GM12878 (cell line): ENCODE measurements at regions not wholly inside any gene's neighbourhood (a gene's known extent, or its start where the extent isn't known, plus 50 kb on each side); places are given as distances from the start of the nearest gene placed in this dataset.

Experiments
- ATAC-seq: fragments of 200-7000 bp; cut with Tn5 transposase; 3 replicates; pipeline ENCODE4 v1.9.1; 2020; ENCODE audit warnings: mild to moderate bottlenecking, moderate library complexity
- BruUV-seq: library from RNA; stranded (reverse); fragments of 400-500 nt; replicated peaks from 2 replicates; lab custom pipeline; 2021; lab: Mats Ljungman, UMichigan
- CTCF ChIA-PET: fragments of 300-600 bp; sonication (Branson Sonifier 250); formaldehyde crosslinking; extraction: SDS; loops from one replicate; lab custom pipeline; 2021; ENCODE audit warnings: inconsistent platforms; lab: Yijun Ruan, JAX
- POLR2A ChIA-PET: fragments of 350-600 bp; formaldehyde crosslinking; extraction: SDS; loops from one replicate; lab custom pipeline; 2021; ENCODE audit warnings: inconsistent platforms; lab: Charles Lee
- RAD21 ChIA-PET: fragments of 300-600 bp; sonication (Branson Sonifier 250); formaldehyde crosslinking; loops from one replicate; lab custom pipeline; 2023; ENCODE audit warnings: antibody characterized with exemption; ENCODE audit not compliant: unreplicated experiment; lab: Charles Lee
- SMC1A ChIA-PET: fragments of 300-600 bp; sonication (Branson Sonifier 250); formaldehyde crosslinking; loops from one replicate; lab custom pipeline; 2023; ENCODE audit not compliant: unreplicated experiment, uncharacterized antibody; lab: Charles Lee
- DNase-seq: peaks from one replicate; pipeline ENCODE4 v3.0.0-alpha.2; 2011; ENCODE audit warnings: low read depth, low spot score
- FAIRE-seq: peaks from 3 replicates; lab custom pipeline; 2011; peaks lifted over from hg19 to GRCh38; lab: Jason Lieb, UNC
- H2AFZ ChIP-seq: 2 replicates; pipeline ENCODE4 v1.6.0; 2011; ENCODE audit warnings: low read depth, low read length, control low read depth; ENCODE audit not compliant: control insufficient read depth
- H3K27ac ChIP-seq: 2 replicates; pipeline ENCODE4 v1.5.1; 2011; ENCODE audit warnings: control low read depth; ENCODE audit not compliant: control insufficient read depth, insufficient read depth
- H3K27me3 ChIP-seq, 2 experiments: replicated peaks in 1 of 2; 2 replicates each; pipeline versions ENCODE4 v1.6.0 to v1.6.1; 2011; ENCODE audit warnings: low read length in 1 of 2; ENCODE audit not compliant: control insufficient read depth in 2 of 2, insufficient read depth in 2 of 2
- H3K36me3 ChIP-seq, 2 experiments: 2 replicates each; pipeline ENCODE4 v1.5.1; 2011; ENCODE audit warnings: low read length in 1 of 2; ENCODE audit not compliant: control insufficient read depth in 2 of 2, insufficient read depth in 2 of 2
- H3K4me1 ChIP-seq: 2 replicates; pipeline ENCODE4 v1.6.1; 2011; ENCODE audit warnings: mild to moderate bottlenecking, low read length, moderate library complexity, mixed read lengths; ENCODE audit not compliant: control insufficient read depth, insufficient read depth
- H3K4me2 ChIP-seq: 2 replicates; pipeline ENCODE4 v1.6.0; 2011; ENCODE audit warnings: control low read depth; ENCODE audit not compliant: control insufficient read depth, insufficient read depth
- H3K4me3 ChIP-seq: fragments of 200-600 bp; sonication (generic); 2 replicates; pipeline ENCODE4 v1.5.1; 2016
- H3K79me2 ChIP-seq: 2 replicates; pipeline ENCODE4 v1.6.0; 2011; ENCODE audit warnings: low read length; ENCODE audit not compliant: control insufficient read depth, insufficient read depth
- H3K9ac ChIP-seq: 2 replicates; pipeline ENCODE4 v1.8.0; 2011; ENCODE audit warnings: low read length, control low read depth, mixed read lengths; ENCODE audit not compliant: control insufficient read depth, insufficient read depth
- H3K9me3 ChIP-seq: replicated peaks from 3 replicates; pipeline ENCODE4 v1.5.1; 2011; ENCODE audit warnings: mild to moderate bottlenecking, low read length; ENCODE audit not compliant: control insufficient read depth, insufficient read depth
- H4K20me1 ChIP-seq: 2 replicates; pipeline ENCODE4 v1.6.0; 2011; ENCODE audit not compliant: control insufficient read depth, insufficient read depth
- CEBPZ ChIP-seq: fragments of 150-350 bp; IDR thresholded peaks from 2 replicates; pipeline ENCODE4 v1.6.1; 2016; ENCODE audit warnings: low read depth, low read length
- CUX1 ChIP-seq: IDR thresholded peaks from 2 replicates; pipeline ENCODE4 v1.6.1; 2012; ENCODE audit warnings: improper control_type of control experiment, low read depth, low read length; ENCODE audit not compliant: insufficient replicate concordance
- FOXK2 ChIP-seq: fragments of 450-650 bp; IDR thresholded peaks from 2 replicates; pipeline ENCODE4 v1.6.1; 2017; ENCODE audit warnings: mild to moderate bottlenecking, moderate library complexity
- REST ChIP-seq: IDR thresholded peaks from 2 replicates; pipeline ENCODE4 v1.6.1; 2012; ENCODE audit warnings: mild to moderate bottlenecking, low read depth, low read length
- SREBF2 ChIP-seq: IDR thresholded peaks from 2 replicates; pipeline ENCODE4 v1.6.1; 2012; ENCODE audit warnings: mild to moderate bottlenecking, low read length
- TARDBP ChIP-seq: IDR thresholded peaks from 2 replicates; pipeline ENCODE4 v1.6.1; 2016; ENCODE audit warnings: borderline replicate concordance
- WRNIP1 ChIP-seq: IDR thresholded peaks from 2 replicates; pipeline ENCODE4 v1.6.1; 2011; ENCODE audit warnings: low read depth, low read length, improper control_type of control experiment, borderline replicate concordance
- in situ Hi-C: fragments of 300-500 bp; cut with MboI; formaldehyde crosslinking; loops from 9 replicates; pipeline ENCODE4 v1.14.3; 2018; ENCODE audit warnings: mixed read lengths
- intact Hi-C: fragments of 100-400 bp; cut with micrococcal nuclease; formaldehyde crosslinking; loops from one replicate; pipeline ENCODE4 v1.14.2; 2022; ENCODE audit not compliant: unreplicated experiment

GRCh38 chr18:55024564-55024963, 65.3 kb upstream of the CCDC68 start (continued):
- no peak for TF ChIP-seq REST

GRCh38 chr18:55018602-55019001, 59.3 kb upstream of the CCDC68 start:
- H3K36me3 ChIP-seq: no peaks in the 10 kb centered on the region
- ChIA-PET CTCF (interaction anchor here (1.0 kb wide), 1 partner anchor 36 kb away, joined by 3 read pairs; no protein-coding TSS in a partner anchor), POLR2A (no interaction called here), SMC1A (interaction anchor here (1.9 kb wide), 1 partner anchor 15 kb away, joined by 9 read pairs; no protein-coding TSS in a partner anchor), RAD21 (no interaction called here)
- H3K9ac ChIP-seq: no peak overlapping the region
- no peaks in the 10 kb centered on the region for H3K79me2 ChIP-seq
- no peaks in the 10 kb centered on the region for H3K4me1 ChIP-seq
- no peak overlapping the region for H2AFZ ChIP-seq
- no peak overlapping the region for H3K27ac ChIP-seq
- no peaks in the 10 kb centered on the region for H4K20me1 ChIP-seq
- intact Hi-C loops: no loop called here
- FAIRE-seq: no peak
- in situ Hi-C loops: no loop called here
- no peak overlapping the region for H3K4me2 ChIP-seq
- no peaks in the 10 kb centered on the region for H3K27me3 ChIP-seq
- BruUV-seq: no TSS peak
- DNase-seq: no peak
- no peak overlapping the region for H3K4me3 ChIP-seq
- no peaks in the 10 kb centered on the region for H3K9me3 ChIP-seq
- ATAC-seq: no peak
- no peak for TF ChIP-seq FOXK2
- no peak for TF ChIP-seq CUX1
- no peak for TF ChIP-seq TARDBP
- no peak for TF ChIP-seq CEBPZ
- no peak for TF ChIP-seq SREBF2
- no peak for TF ChIP-seq WRNIP1
